H1 (cell line): ENCODE measurements at regions not wholly inside any gene's neighbourhood (a gene's known extent, or its start where the extent isn't known, plus 50 kb on each side); places are given as distances from the start of the nearest gene placed in this dataset.

ENCODE experiments used
- CTCF ChIA-PET: fragments of 300-600 bp; sonication (Branson Sonifier 250); formaldehyde crosslinking; loops from one replicate; lab custom pipeline; 2021; ENCODE audit not compliant: partially characterized antibody; lab: Charles Lee
- POLR2A ChIA-PET: fragments of 300-600 bp; sonication (Branson Sonifier 250); formaldehyde crosslinking; loops from one replicate; lab custom pipeline; 2021; ENCODE audit warnings: inconsistent platforms; ENCODE audit not compliant: partially characterized antibody; lab: Charles Lee
- DNase-seq, 2 experiments: peaks; one replicate each; pipeline versions ENCODE4 v3.0.0 to v3.0.0-alpha.2; 2010 to 2022; ENCODE audit warnings: low spot score in 2 of 2, low read depth in 1 of 2, mixed read lengths in 1 of 2
- FAIRE-seq: peaks from 2 replicates; lab custom pipeline; 2011; peaks lifted over from hg19 to GRCh38; lab: Jason Lieb, UNC
- H2AFZ ChIP-seq: 2 replicates; pipeline ENCODE4 v1.8.1; 2012; ENCODE audit warnings: low read length, inconsistent platforms
- H2AK5ac ChIP-seq: 2 replicates; pipeline ENCODE4 v1.6.1; 2013; ENCODE audit warnings: low read depth, low read length
- H2BK120ac ChIP-seq: replicated peaks from 2 replicates; pipeline ENCODE3; 2013; ENCODE audit warnings: low read depth, low read length, inconsistent platforms
- H2BK12ac ChIP-seq: 2 replicates; pipeline ENCODE4 v1.6.1; 2013; ENCODE audit warnings: low read depth, low read length
- H2BK15ac ChIP-seq: 2 replicates; pipeline ENCODE4 v1.6.1; 2013; ENCODE audit warnings: low read length
- H2BK20ac ChIP-seq: 2 replicates; pipeline ENCODE4 v1.6.1; 2013; ENCODE audit warnings: low read length
- H2BK5ac ChIP-seq: 2 replicates; pipeline ENCODE4 v1.6.1; 2013; ENCODE audit warnings: low read depth, low read length
- H3K14ac ChIP-seq: 2 replicates; pipeline ENCODE4 v1.6.1; 2013; ENCODE audit warnings: inconsistent platforms; ENCODE audit not compliant: insufficient read length
- H3K18ac ChIP-seq: 2 replicates; pipeline ENCODE4 v1.6.1; 2013; ENCODE audit warnings: low read length; ENCODE audit errors: extremely low read depth
- H3K23ac ChIP-seq: 2 replicates; pipeline ENCODE4 v1.6.1; 2013; ENCODE audit warnings: inconsistent platforms; ENCODE audit not compliant: insufficient read length
- H3K23me2 ChIP-seq: 2 replicates; pipeline ENCODE4 v1.6.1; 2013; ENCODE audit warnings: low read depth, low read length
- H3K27ac ChIP-seq: 2 replicates; pipeline ENCODE4 v1.6.1; 2011; ENCODE audit warnings: low read depth, low read length, inconsistent platforms
- H3K27me3 ChIP-seq, 4 experiments: replicated peaks in 1 of 4; 1 replicate in 1 of 4; 2 replicates in 3 of 4; pipeline versions ENCODE4 v1.6.1 to v1.8.1; 2011 to 2013; ENCODE audit warnings: low read length in 3 of 4, mild to moderate bottlenecking in 3 of 4, inconsistent platforms in 2 of 4, mixed read lengths in 2 of 4, moderate library complexity in 1 of 4; ENCODE audit not compliant: control insufficient read depth in 3 of 4, insufficient read depth in 3 of 4; ENCODE audit errors: extremely low read depth in 1 of 4
- H3K36me3 ChIP-seq, 4 experiments: 2 replicates each; pipeline versions ENCODE4 v1.6.1 to v1.8.1; 2011 to 2013; ENCODE audit warnings: mild to moderate bottlenecking in 4 of 4, low read length in 3 of 4, moderate library complexity in 2 of 4, control low read depth in 1 of 4, inconsistent platforms in 1 of 4; ENCODE audit not compliant: insufficient read depth in 4 of 4, control insufficient read depth in 2 of 4
- H3K4ac ChIP-seq: replicated peaks from 2 replicates; pipeline ENCODE3; 2013; ENCODE audit warnings: low read length, low read depth, mixed read lengths, inconsistent platforms; ENCODE audit not compliant: insufficient read length
- H3K4me1 ChIP-seq, 4 experiments: replicated peaks in 1 of 4; 1 replicate in 1 of 4; 2 replicates in 3 of 4; pipeline versions ENCODE4 v1.6.1 to v1.8.1; 2011 to 2013; ENCODE audit warnings: low read length in 3 of 4, inconsistent platforms in 2 of 4, mixed read lengths in 1 of 4; ENCODE audit not compliant: insufficient read depth in 4 of 4, control insufficient read depth in 3 of 4
- H3K4me2 ChIP-seq, 2 experiments: 2 replicates each; pipeline versions ENCODE4 v1.6.1 to v1.8.1; 2011 to 2013; ENCODE audit warnings: low read depth in 2 of 2, low read length in 2 of 2, control low read depth in 1 of 2, inconsistent platforms in 1 of 2, mild to moderate bottlenecking in 1 of 2; ENCODE audit not compliant: insufficient read depth in 1 of 2
- H3K4me3 ChIP-seq, 4 experiments: fragments of 200-600, 300-600 bp in 1 of 4; sonication (generic), shearing (Covaris generic), sonication (Bioruptor Twin) in 1 of 4; 2 replicates each; pipeline versions ENCODE4 v1.5.1 to v1.8.1; 2011 to 2016; ENCODE audit warnings: low read length in 4 of 4, low read depth in 3 of 4, control low read depth in 2 of 4, inconsistent platforms in 2 of 4, mild to moderate bottlenecking in 2 of 4, mixed read lengths in 1 of 4, moderate library complexity in 1 of 4; ENCODE audit not compliant: insufficient read depth in 2 of 4; ENCODE audit errors: extremely low read depth in 1 of 4
- H3K56ac ChIP-seq: replicated peaks from 2 replicates; pipeline ENCODE3; 2013; ENCODE audit warnings: low read depth, mild to moderate bottlenecking, mixed read lengths, low read length, inconsistent platforms; ENCODE audit not compliant: insufficient read length
- H3K79me1 ChIP-seq: 2 replicates; pipeline ENCODE4 v1.6.1; 2013; ENCODE audit warnings: low read depth, low read length, control low read depth
- H3K79me2 ChIP-seq, 2 experiments: 2 replicates each; pipeline versions ENCODE4 v1.6.1 to v1.8.1; 2012 to 2013; ENCODE audit warnings: low read length in 2 of 2, mild to moderate bottlenecking in 2 of 2, inconsistent platforms in 1 of 2; ENCODE audit not compliant: insufficient read depth in 2 of 2, control insufficient read depth in 1 of 2
- H3K9ac ChIP-seq, 4 experiments: replicated peaks in 1 of 4; 1 replicate in 1 of 4; 2 replicates in 3 of 4; pipeline versions ENCODE4 v1.6.1 to v1.8.1; 2011 to 2013; ENCODE audit warnings: low read depth in 3 of 4, low read length in 3 of 4, control low read depth in 2 of 4, mild to moderate bottlenecking in 2 of 4, moderate library complexity in 2 of 4, inconsistent platforms in 1 of 4; ENCODE audit errors: extremely low read depth in 1 of 4
- H3K9me3 ChIP-seq, 2 experiments: 2 replicates each; pipeline versions ENCODE4 v1.6.1 to v1.8.1; 2012 to 2013; ENCODE audit warnings: mild to moderate bottlenecking in 2 of 2, moderate library complexity in 2 of 2, control low read depth in 1 of 2, inconsistent platforms in 1 of 2, low read depth in 1 of 2, low read length in 1 of 2, mixed read lengths in 1 of 2; ENCODE audit not compliant: insufficient read depth in 2 of 2
- H4K20me1 ChIP-seq, 2 experiments: replicated peaks in 1 of 2; 2 replicates each; pipeline versions ENCODE3 to v1.8.1; 2011 to 2013; ENCODE audit warnings: inconsistent platforms in 2 of 2, low read length in 2 of 2, mild to moderate bottlenecking in 1 of 2; ENCODE audit not compliant: insufficient read depth in 2 of 2, control insufficient read depth in 1 of 2
- H4K5ac ChIP-seq: 2 replicates; pipeline ENCODE4 v1.6.1; 2013; ENCODE audit warnings: low read length, low read depth, mixed read lengths, inconsistent platforms; ENCODE audit not compliant: insufficient read length
- H4K8ac ChIP-seq: 2 replicates; pipeline ENCODE4 v1.8.0; 2013; ENCODE audit warnings: mild to moderate bottlenecking, moderate library complexity, low read length, inconsistent platforms; ENCODE audit not compliant: insufficient read depth; ENCODE audit errors: extremely low read depth
- H4K91ac ChIP-seq: replicated peaks from 2 replicates; pipeline ENCODE3; 2013; ENCODE audit warnings: low read length, mixed read lengths, inconsistent platforms; ENCODE audit not compliant: insufficient read length
- CBX5 ChIP-seq: fragments of 300-800, 300-1000 bp; sonication (generic); IDR thresholded peaks from 2 replicates; pipeline ENCODE4 v1.7.1; 2016; ENCODE audit warnings: antibody characterized with exemption, low read length, low read depth
- HDAC2 ChIP-seq, 2 experiments: fragments of 300-600 bp in 1 of 2; sonication (generic) in 1 of 2; IDR thresholded peaks; 2 replicates each; pipeline ENCODE4 v1.6.1; 2011 to 2012; ENCODE audit warnings: low read depth in 2 of 2, low read length in 2 of 2, mild to moderate bottlenecking in 2 of 2, moderate library complexity in 2 of 2, borderline replicate concordance in 1 of 2, inconsistent platforms in 1 of 2
- HDAC6 ChIP-seq: IDR thresholded peaks from one replicate; pipeline ENCODE4 v1.7.1; 2012; ENCODE audit warnings: low read depth, mild to moderate bottlenecking, inconsistent platforms, low read length, moderate library complexity
- RNF2 ChIP-seq: fragments of 200-900, 300-1000 bp; sonication (generic); IDR thresholded peaks from 2 replicates; pipeline ENCODE4 v1.7.1; 2016; ENCODE audit warnings: borderline replicate concordance, low read depth, mild to moderate bottlenecking, antibody characterized with exemption, low read length; ENCODE audit not compliant: poor library complexity, severe bottlenecking; ENCODE audit errors: missing control alignments
- SUZ12 ChIP-seq: fragments of 200-600 bp; sonication (generic); IDR thresholded peaks from 2 replicates; pipeline ENCODE4 v1.6.1; 2012; ENCODE audit warnings: mild to moderate bottlenecking, inconsistent platforms, low read length, moderate library complexity, mixed read lengths
- WGBS, 2 experiments: shearing (Covaris generic) in 1 of 2; methylation state at CpG; one replicate each; pipeline versions ENCODE4 v1.1.6 to v1.1.7; 2013 to 2015; ENCODE audit warnings: low lambda C conversion rate in 2 of 2, mixed read lengths in 2 of 2, inconsistent platforms in 1 of 2, low coverage in 1 of 2, missing lambda C conversion rate in 1 of 2; ENCODE audit not compliant: insufficient replicate concordance in 2 of 2, insufficient coverage in 1 of 2, insufficient read length in 1 of 2; ENCODE audit errors: extremely low coverage in 1 of 2, missing lambda C conversion rate in 1 of 2; 5-methylcytosine and 5-hydroxymethylcytosine counted together

DNA sequence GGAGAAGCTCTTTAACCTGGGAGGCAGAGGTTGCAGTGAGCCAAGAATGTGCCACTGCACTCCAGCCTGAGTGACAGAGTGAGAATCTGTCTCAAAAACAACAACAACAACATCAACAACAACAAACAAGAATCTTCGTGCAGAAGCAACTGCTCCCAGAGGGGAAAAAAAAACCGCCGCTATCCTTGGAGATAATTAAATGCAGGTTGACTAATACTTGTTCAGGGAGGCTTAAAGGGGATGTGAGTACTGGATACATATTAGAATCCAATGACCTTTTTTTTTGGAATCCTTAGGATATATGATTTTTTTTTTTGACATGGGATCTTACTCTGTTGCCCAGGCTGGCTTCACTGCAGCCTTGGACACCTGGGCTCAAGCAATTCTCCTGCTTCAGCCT is 89.6 kb upstream of the FAM171A1 start:
- no peaks in the 10 kb centered on the region for H3K79me1 ChIP-seq
- H2BK20ac ChIP-seq = no peak overlapping the region
- no peak overlapping the region for H3K14ac ChIP-seq
- H3K4me3 ChIP-seq = no peak overlapping the region
- H3K9ac ChIP-seq = no peak overlapping the region
- H3K36me3 ChIP-seq = no peaks in the 10 kb centered on the region
- TF ChIP-seq HDAC6 (no peak), HDAC2 (IDR thresholded peaks at IDR 0.05; ENCODE audit: borderline replicate concordance in 1 of 2, low read depth in 2 of 2, low read length in 2 of 2) (no peak), SUZ12 (no peak), CBX5 (no peak), RNF2 (no peak)
- H3K4me1 ChIP-seq = no peaks in the 10 kb centered on the region
- no peak overlapping the region for H2AFZ ChIP-seq
- H2BK5ac ChIP-seq = no peak overlapping the region
- ChIA-PET CTCF (interaction anchor here (1.3 kb wide), 1 partner anchor 20 kb away, joined by 4 read pairs; no protein-coding TSS in a partner anchor), POLR2A (no interaction called here)
- no peak overlapping the region for H3K23ac ChIP-seq
- no peaks in the 10 kb centered on the region for H3K23me2 ChIP-seq
- peaks cover 0 to 5% (median 0%) of the 10 kb centered on the region in 4 experiments; a peak in 2 of 7 replicates for H3K27me3 ChIP-seq
- no peaks in the 10 kb centered on the region for H3K9me3 ChIP-seq
- no peak overlapping the region for H2BK120ac ChIP-seq
- H4K91ac ChIP-seq = no peak overlapping the region
- H4K20me1 ChIP-seq = no peaks in the 10 kb centered on the region
- H2AK5ac ChIP-seq = no peak overlapping the region
- no peak overlapping the region for H2BK15ac ChIP-seq
- no peak overlapping the region for H3K56ac ChIP-seq
- DNase-seq = no peak
- no peak overlapping the region for H3K4me2 ChIP-seq
- no peak overlapping the region for H4K5ac ChIP-seq
- no peak overlapping the region for H4K8ac ChIP-seq
- H3K18ac ChIP-seq = no peak overlapping the region
- no peak overlapping the region for H2BK12ac ChIP-seq
- WGBS, 2 experiments = 79% methylated on average over 3 of the region's 3 CpGs; no CpG with 5 or more reads in 1 of the 2 experiments
- FAIRE-seq = no peak
- no peak overlapping the region for H3K27ac ChIP-seq
- H3K79me2 ChIP-seq = no peaks in the 10 kb centered on the region
- no peak overlapping the region for H3K4ac ChIP-seq
